A673 (cell line): ENCODE measurements at regions not wholly inside any gene's neighbourhood (a gene's known extent, or its start where the extent isn't known, plus 50 kb on each side); places are given as distances from the start of the nearest gene placed in this dataset.

Source experiments
- CTCF ChIP-seq: fragments of 300-800, 200-600 bp; sonication (generic); conservative IDR thresholded peaks from 2 replicates; pipeline ENCODE4 v1.5.1; 2017; ENCODE audit warnings: low read depth, mild to moderate bottlenecking, antibody characterized with exemption, low read length, moderate library complexity, mixed read lengths
- EZH2 ChIP-seq: fragments of 200-600 bp; sonication (generic); IDR thresholded peaks from 2 replicates; pipeline ENCODE4 v1.6.1; 2017; ENCODE audit warnings: borderline replicate concordance, low read depth, mild to moderate bottlenecking, mixed read lengths, antibody characterized with exemption, low read length; ENCODE audit not compliant: poor library complexity, severe bottlenecking

GRCh38 chr7:47037607-47038006, 544.3 kb downstream of the TNS3 start:
- no peak for TF ChIP-seq CTCF
- TF ChIP-seq EZH2 = no peak
